GDM1 (cell line): ENCODE measurements at regions not wholly inside any gene's neighbourhood (a gene's known extent, or its start where the extent isn't known, plus 50 kb on each side); places are given as distances from the start of the nearest gene placed in this dataset.

Experiments used
- DNase-seq: peaks from one replicate; lab custom pipeline; 2025; lab: John Stamatoyannopoulos, UW

GRCh38 chr4:181418496-181418895 is 824.7 kb upstream of the TENM3 start:
- DNase-seq: no peak

DNA sequence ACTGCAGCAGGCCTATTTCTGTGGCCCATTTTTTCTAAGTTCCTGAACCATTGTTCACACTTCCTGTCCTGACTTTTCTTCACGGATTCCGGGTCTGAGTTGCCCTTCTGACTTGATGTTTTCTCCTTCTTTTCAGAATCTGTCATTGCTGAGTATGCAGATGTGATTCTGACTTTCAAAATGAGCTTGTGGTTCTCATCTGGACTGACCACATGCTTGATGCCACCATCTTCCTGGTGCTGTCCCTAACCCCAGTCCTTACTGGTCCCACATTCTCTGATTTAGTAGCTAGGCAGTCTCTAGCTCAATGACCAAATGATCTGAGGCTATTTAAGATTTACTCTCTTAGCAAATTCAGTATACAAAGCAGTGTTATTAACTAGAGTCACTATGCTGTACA is 822.3 kb upstream of the TENM3 start:
- no peak for DNase-seq

DNA sequence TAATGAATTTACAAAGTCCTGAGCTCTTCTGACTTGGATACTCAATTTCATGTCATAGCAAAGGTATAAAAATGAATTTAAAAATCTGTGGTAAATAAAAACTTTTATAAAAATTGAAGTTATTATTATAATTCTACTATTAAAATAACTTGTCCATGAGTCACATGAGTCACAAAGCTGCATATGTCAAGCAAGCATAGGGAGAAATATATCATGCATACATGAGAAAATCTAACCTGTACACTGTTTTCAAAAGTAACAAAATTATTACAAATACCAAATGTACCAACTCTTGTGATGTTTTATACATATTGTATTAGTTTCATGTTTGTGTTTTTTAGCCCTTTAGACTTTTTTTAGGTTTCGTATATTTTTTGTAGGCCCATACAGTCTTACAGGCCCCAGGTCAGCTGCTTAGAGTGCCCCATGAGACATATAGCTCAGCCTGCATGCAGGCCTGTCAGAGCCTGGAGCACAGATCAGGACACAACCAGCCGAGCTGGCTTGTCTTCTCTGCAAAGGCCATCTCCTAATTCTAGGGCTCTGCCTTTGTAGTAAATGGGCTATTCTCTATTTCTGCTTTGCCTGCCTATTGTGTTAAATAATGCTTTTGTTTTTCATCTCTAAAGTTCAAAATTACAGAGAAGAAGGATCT is 818.7 kb upstream of the TENM3 start:
- DNase-seq: no peak

DNA sequence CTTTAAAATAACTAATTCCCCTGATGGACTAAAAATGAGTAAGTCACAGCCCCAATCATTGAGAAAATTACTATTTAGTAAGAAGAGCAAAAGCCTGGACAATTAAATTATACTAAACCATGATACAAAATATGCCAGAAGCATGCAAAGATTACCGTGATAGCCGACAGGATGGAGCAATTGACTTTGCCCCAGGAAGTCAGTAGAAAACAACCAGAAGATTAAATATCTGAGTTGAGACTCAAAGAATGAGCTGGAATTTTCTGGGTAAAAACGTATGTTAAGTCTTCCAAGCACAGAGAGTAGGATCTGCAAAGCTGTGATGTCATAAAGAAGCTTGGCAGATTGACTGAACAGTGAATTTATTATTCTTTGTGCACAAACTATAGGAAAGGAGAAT is 816.1 kb upstream of the TENM3 start:
- no peak for DNase-seq

GRCh38 chr4:181431006-181431405 is 812.2 kb upstream of the TENM3 start:
- no peak for DNase-seq

DNA sequence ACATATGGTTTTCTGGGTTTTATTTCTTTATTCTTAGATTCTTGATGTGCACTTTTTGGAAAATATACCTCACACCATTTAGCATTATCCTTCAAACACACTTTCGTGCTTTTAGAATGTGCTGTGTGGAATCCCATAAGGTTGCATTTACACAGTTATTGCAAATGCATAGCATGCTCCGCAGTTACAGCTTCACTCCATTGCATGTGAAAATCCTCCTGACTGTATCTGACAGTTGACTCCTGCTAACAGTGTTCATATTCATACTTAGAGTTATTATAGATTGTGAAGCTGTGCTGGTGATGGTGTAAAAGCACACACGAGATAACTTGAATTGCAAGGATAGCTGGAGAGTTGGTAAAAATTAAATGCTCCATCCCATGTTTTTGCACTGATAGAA is 811.5 kb upstream of the TENM3 start:
- DNase-seq: no peak

DNA sequence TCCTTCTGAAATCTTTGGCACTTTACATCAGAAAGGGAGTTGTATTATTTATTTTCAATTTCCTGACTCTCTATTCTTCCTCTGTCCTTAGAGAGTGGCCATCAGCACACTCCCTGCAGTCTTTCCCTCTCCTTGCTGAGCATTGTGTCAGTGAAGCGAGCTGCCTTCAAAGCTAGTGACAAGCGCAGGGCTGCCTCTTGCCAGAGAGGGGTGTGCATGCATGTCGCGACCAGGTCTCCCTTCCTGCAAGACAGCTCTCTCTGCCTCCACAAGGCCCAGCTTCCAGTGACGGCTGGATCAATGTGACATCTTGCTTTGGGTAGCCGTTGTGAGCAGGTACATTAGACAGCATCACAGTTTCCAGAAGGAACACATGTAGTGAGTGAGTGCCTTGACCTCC is 810.9 kb upstream of the TENM3 start:
- DNase-seq: no peak

GRCh38 chr4:181437895-181438294 is 805.3 kb upstream of the TENM3 start:
- no peak for DNase-seq

GRCh38 chr4:181438641-181439040 is 804.6 kb upstream of the TENM3 start:
- no peak for DNase-seq

- DNase-seq: no peak
These were observed 800.2 kb upstream of the TENM3 start for GRCh38 chr4:181443021-181443420.

- no peak for DNase-seq
These were observed 777.4 kb upstream of the TENM3 start for GRCh38 chr4:181465826-181466225.

DNA sequence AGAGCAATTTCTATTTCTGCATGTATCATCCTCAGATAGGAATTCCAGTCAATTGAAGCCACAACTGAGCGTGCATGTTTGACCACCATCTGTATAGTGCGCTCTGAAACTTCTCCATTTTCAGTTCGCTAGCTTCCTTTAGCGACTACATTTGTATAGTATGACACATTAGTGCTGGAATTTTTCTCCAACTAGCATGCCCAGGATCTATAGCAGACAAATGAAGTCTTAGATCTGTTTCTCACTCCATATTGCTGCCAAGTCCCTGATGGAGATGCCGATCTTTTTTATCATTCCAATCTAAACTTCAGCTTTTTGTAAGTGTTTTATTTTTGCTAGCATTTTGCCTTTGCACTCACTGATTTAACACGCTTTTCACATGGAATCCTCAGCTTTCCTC is 774.8 kb upstream of the TENM3 start:
- DNase-seq: no peak

DNA sequence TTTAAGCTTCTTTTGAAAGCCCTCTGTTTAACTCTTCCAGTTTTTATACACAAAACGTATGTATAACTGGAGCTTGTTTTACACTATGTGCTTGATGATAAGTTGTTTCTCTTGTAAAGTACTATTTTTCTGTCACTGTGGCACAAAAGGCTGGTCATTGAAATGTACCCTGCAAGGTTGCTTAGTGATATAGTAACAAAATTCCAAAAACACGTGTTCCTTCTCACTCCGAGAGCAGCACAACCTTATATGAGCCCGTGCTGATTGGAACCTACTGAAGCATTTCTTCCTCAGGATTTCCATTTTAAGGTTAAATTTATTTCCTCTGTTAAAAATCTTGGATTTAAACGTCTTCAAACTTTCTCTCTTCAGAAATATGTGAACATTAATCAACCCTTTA is 772.9 kb upstream of the TENM3 start:
- DNase-seq: no peak

GRCh38 chr4:181475359-181475758 is 767.8 kb upstream of the TENM3 start:
- DNase-seq: no peak

DNA sequence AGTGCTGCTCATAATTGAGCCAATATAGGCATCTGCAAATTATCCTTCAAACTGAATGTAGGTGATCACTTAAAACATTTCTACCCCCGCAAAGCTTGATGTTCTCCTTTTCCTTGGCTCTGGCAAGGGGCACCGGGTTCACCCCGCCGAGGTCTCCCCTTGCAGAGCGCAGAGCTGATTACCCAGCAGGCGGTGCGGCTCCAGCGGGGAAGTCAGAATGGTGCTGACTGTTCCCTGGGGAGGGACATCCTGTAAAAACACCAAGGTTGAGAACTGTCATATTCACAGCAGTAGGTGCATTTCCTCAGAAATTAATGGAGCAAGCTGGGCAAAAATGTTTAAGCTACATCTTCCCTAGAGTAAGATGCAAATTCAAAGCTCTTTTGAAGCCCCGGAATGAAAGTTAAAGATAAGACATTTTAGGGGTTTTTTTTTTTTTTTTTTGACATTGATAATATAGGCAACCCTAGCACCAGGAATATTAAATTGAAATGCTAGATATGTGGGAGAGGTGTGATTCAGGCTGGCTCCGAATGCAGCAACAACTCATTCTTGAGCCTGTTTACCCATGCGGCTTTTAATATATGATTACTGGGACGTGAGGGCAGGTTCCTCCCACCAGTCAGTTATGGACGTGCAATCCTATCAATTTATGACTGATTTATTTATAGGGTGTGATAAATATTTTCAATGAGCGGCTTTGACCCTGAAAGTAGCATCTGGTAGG is 767.3 kb upstream of the TENM3 start:
- no peak for DNase-seq

GRCh38 chr4:181476508-181476890 is 766.7 kb upstream of the TENM3 start:
- no peak for DNase-seq

DNA sequence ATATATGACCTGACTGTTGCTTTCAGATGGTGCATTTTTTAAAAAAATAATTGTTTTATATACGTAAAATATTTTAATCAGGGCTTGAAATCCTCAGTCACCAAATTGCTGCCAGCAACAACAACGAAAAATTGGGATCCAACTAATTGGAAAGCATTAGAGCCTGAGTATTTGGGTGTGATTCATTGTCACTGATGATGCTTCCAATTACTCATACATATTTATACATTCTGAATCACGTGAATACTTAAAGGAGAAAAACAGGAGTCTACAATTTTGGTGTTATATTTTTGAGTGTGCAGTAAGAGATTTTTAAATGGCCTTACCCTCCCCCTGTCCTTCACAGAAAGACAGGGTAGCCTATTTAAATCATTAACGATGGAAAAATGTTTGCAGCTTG is 765.6 kb upstream of the TENM3 start:
- DNase-seq: no peak

GRCh38 chr4:181478656-181479055 is 764.5 kb upstream of the TENM3 start:
- no peak for DNase-seq

DNA sequence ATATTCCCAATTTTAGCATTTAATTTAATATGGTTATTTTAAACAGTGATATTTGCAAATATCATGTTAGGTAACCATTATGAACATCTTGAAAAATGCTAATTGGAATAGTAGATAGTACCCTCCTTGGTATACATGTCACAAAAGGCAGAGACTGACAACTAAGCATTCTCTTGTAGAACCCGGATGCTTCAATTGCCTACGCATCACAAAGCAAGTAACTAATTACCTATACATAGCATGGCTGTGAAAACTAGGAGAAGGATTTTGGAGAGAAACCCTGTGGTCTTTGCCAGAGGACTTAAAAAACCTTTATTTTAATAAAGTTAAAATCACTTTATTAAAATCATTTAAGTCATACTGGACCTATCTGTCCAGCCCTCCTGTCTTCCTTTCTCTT is 764.1 kb upstream of the TENM3 start:
- DNase-seq: no peak

GRCh38 chr4:181484396-181484795 is 758.8 kb upstream of the TENM3 start:
- no peak for DNase-seq

DNA sequence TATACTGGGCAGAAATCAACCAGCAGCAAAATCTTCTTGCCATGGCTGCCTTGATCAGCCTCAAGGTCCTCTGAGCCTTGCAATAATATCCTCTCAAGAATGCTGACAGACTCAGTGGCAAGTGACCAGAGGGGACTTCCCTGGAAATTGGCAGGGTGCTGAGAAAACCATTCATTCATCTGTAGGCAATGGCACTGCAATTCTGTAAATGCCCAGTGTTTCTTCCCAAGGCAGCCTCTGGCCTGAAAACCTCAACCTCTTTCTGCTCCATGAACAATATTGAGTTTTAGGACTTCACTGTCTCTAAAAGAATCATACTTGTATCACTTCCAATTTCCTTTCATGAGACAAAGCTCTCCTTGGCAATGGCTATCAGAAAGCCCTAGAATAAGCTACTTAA is 754.3 kb upstream of the TENM3 start:
- no peak for DNase-seq

DNA sequence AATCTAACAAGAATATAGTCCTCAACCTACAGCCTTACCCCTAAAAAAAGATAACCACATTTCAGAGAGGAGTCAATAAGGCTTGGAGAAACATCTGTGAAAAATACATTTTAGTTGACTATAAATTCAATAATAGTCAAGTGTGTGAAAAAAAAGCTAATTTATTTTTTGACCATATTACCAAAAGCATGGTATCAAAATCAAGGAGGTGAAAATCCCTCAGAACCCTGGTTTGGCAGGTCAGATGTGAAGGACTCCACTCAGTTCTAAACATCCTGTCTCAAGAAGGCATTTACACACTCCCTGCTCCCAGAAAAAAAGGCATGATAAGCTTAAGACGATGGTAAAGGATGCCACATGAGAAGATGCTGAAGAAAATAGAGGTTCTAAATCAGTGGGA is 745.1 kb upstream of the TENM3 start:
- no peak for DNase-seq

GRCh38 chr4:181502611-181503010 is 740.6 kb upstream of the TENM3 start:
- DNase-seq: no peak
